ENCODE measurements at regions not wholly inside any gene's neighbourhood (a gene's known extent, or its start where the extent isn't known, plus 50 kb on each side); places are given as distances from the start of the nearest gene placed in this dataset.
"Not testable (repeated sequence)": the region's sequence is repeated elsewhere in the genome, so short reads cannot be mapped to it uniquely, and the experiment has no call there.

- no peak for TF ChIP-seq ARNTL (CRISPR knock-in tag; IDR thresholded peaks at IDR 0.05; ENCODE audit: borderline replicate concordance, low read depth)
- TF ChIP-seq GLIS3 (CRISPR knock-in tag; IDR thresholded peaks at IDR 0.05), result no peak
- no peak for TF ChIP-seq BACH2 (CRISPR knock-in tag; IDR thresholded peaks at IDR 0.05; ENCODE audit: borderline replicate concordance)
- TF ChIP-seq CSDC2 (CRISPR knock-in tag; IDR thresholded peaks at IDR 0.05), result no peak
- no peak for TF ChIP-seq ZNF8 (CRISPR knock-in tag; IDR thresholded peaks at IDR 0.05)
- no peak for TF ChIP-seq TSHZ2 (CRISPR knock-in tag; IDR thresholded peaks at IDR 0.05)
- TF ChIP-seq ISL1 (CRISPR knock-in tag; IDR thresholded peaks at IDR 0.05), result no peak
- no peak for TF ChIP-seq ZNF70 (CRISPR knock-in tag; IDR thresholded peaks at IDR 0.05)
- no peak for TF ChIP-seq ZFP30 (CRISPR knock-in tag; IDR thresholded peaks at IDR 0.05)
- no peak for TF ChIP-seq PPARA (CRISPR knock-in tag; IDR thresholded peaks at IDR 0.05; ENCODE audit: borderline replicate concordance)
- no peak for TF ChIP-seq ZNF565 (CRISPR knock-in tag; conservative IDR thresholded peaks at IDR 0.05; ENCODE audit: low read depth)
- no peak for TF ChIP-seq OSR1 (CRISPR knock-in tag; IDR thresholded peaks at IDR 0.05)
- TF ChIP-seq CSRNP3 (CRISPR knock-in tag; IDR thresholded peaks at IDR 0.05), result no peak
- TF ChIP-seq TOX (CRISPR knock-in tag; IDR thresholded peaks at IDR 0.05; ENCODE audit: borderline replicate concordance), result no peak
- no peak for TF ChIP-seq SNAI2 (CRISPR knock-in tag; IDR thresholded peaks at IDR 0.05)
- TF ChIP-seq CREB5 (CRISPR knock-in tag; IDR thresholded peaks at IDR 0.05; ENCODE audit: low read depth), result no peak
- ATAC-seq, result no peak
Observed at GRCh38 chr6:155801046-155801445, 345.4 kb upstream of the NOX3 start.

- not testable (repeated sequence) for ATAC-seq
Observed at GRCh38 chr6:155798876-155799275, 343.2 kb upstream of the NOX3 start.

- peak; percentile 70 for ATAC-seq
- no peak for TF ChIP-seq TOX (CRISPR knock-in tag; IDR thresholded peaks at IDR 0.05; ENCODE audit: borderline replicate concordance)
- TF ChIP-seq ZNF565 (CRISPR knock-in tag; conservative IDR thresholded peaks at IDR 0.05; ENCODE audit: low read depth), result no peak
- TF ChIP-seq PPARA (CRISPR knock-in tag; IDR thresholded peaks at IDR 0.05; ENCODE audit: borderline replicate concordance), result no peak
- 0 out of 2 replicates have a peak, but pooled peaks have one; percentile 62 for TF ChIP-seq PATZ1 (CRISPR knock-in tag; IDR thresholded peaks at IDR 0.05; ENCODE audit: borderline replicate concordance)
- TF ChIP-seq CSDC2 (CRISPR knock-in tag; IDR thresholded peaks at IDR 0.05), result no peak
- TF ChIP-seq CREB5 (CRISPR knock-in tag; IDR thresholded peaks at IDR 0.05; ENCODE audit: low read depth), result peak; percentile 96
- peak; percentile 95 for TF ChIP-seq ISL1 (CRISPR knock-in tag; IDR thresholded peaks at IDR 0.05)
- TF ChIP-seq ZC3H10 (CRISPR knock-in tag; IDR thresholded peaks at IDR 0.05), result peak; percentile 67; the same call in 1 of the 2 replicates
- TF ChIP-seq ZFP30 (CRISPR knock-in tag; IDR thresholded peaks at IDR 0.05), result no peak
- no peak for TF ChIP-seq OSR1 (CRISPR knock-in tag; IDR thresholded peaks at IDR 0.05)
- TF ChIP-seq ZNF70 (CRISPR knock-in tag; IDR thresholded peaks at IDR 0.05), result no peak
- no peak for TF ChIP-seq TSHZ2 (CRISPR knock-in tag; IDR thresholded peaks at IDR 0.05)
- TF ChIP-seq POU6F1 (CRISPR knock-in tag; IDR thresholded peaks at IDR 0.05; ENCODE audit: borderline replicate concordance, low read depth), result no peak
- no peak for TF ChIP-seq ZNF8 (CRISPR knock-in tag; IDR thresholded peaks at IDR 0.05)
- 0 out of 2 replicates have a peak, but pooled peaks have one; percentile 42 for TF ChIP-seq ZFP3 (CRISPR knock-in tag; IDR thresholded peaks at IDR 0.05)
- no peak for TF ChIP-seq RARB (CRISPR knock-in tag; IDR thresholded peaks at IDR 0.05)
- TF ChIP-seq SNAI2 (CRISPR knock-in tag; IDR thresholded peaks at IDR 0.05), result no peak
- TF ChIP-seq BACH2 (CRISPR knock-in tag; IDR thresholded peaks at IDR 0.05; ENCODE audit: borderline replicate concordance), result no peak
- TF ChIP-seq ESRRG (CRISPR knock-in tag; IDR thresholded peaks at IDR 0.05), result peak; percentile 49; the same call in 1 of the 2 replicates
Observed at GRCh38 chr6:155795173-155795796, 339.6 kb upstream of the NOX3 start.
